HEK293T (cell line): ENCODE measurements at regions not wholly inside any gene's neighbourhood (a gene's known extent, or its start where the extent isn't known, plus 50 kb on each side); places are given as distances from the start of the nearest gene placed in this dataset.
"Not testable (repeated sequence)": the region's sequence is repeated elsewhere in the genome, so short reads cannot be mapped to it uniquely, and the experiment has no call there.

Experiments
- CTCF ChIA-PET: fragments of 350-600 bp; formaldehyde crosslinking; extraction: SDS; loops from one replicate; lab custom pipeline; 2021; ENCODE audit warnings: antibody characterized with exemption, inconsistent platforms; lab: Yijun Ruan, JAX
- POLR2A ChIA-PET: fragments of 350-600 bp; formaldehyde crosslinking; extraction: SDS; loops from one replicate; lab custom pipeline; 2020; ENCODE audit warnings: antibody characterized with exemption, inconsistent platforms; lab: Yijun Ruan, JAX
- DNase-seq: peaks from one replicate; pipeline ENCODE4 v3.0.0; 2012; ENCODE audit warnings: mixed read lengths; ENCODE audit errors: extremely low spot score
- ARNT ChIP-seq: fragments of 450-650 bp; IDR thresholded peaks from 2 replicates; pipeline ENCODE4 v1.6.1; 2017; ENCODE audit warnings: mild to moderate bottlenecking
- BHLHE40 ChIP-seq: fragments of 450-650 bp; IDR thresholded peaks from 2 replicates; pipeline ENCODE4 v1.6.1; 2016; ENCODE audit warnings: mild to moderate bottlenecking, moderate library complexity, borderline replicate concordance
- CTBP1 ChIP-seq: fragments of 450-650 bp; IDR thresholded peaks from 2 replicates; pipeline ENCODE4 v1.6.1; 2016; ENCODE audit warnings: borderline replicate concordance
- ELF4 ChIP-seq: fragments of 450-650 bp; IDR thresholded peaks from 2 replicates; pipeline ENCODE4 v1.6.1; 2017; ENCODE audit warnings: antibody characterized with exemption
- FOXA1 ChIP-seq: fragments of 450-650 bp; IDR thresholded peaks from 2 replicates; pipeline ENCODE4 v1.6.1; 2016; ENCODE audit warnings: mild to moderate bottlenecking
- FOXK2 ChIP-seq: fragments of 450-650 bp; IDR thresholded peaks from 2 replicates; pipeline ENCODE4 v1.6.1; 2016; ENCODE audit warnings: mild to moderate bottlenecking
- FOXM1 ChIP-seq: fragments of 450-650 bp; IDR thresholded peaks from 2 replicates; pipeline ENCODE4 v1.6.1; 2017; ENCODE audit warnings: mild to moderate bottlenecking, borderline replicate concordance
- HDGF ChIP-seq: fragments of 450-650 bp; IDR thresholded peaks from 2 replicates; pipeline ENCODE4 v1.6.1; 2017; ENCODE audit warnings: antibody characterized with exemption, borderline replicate concordance
- L3MBTL2 ChIP-seq: fragments of 450-650 bp; conservative IDR thresholded peaks from 2 replicates; pipeline ENCODE4 v1.6.1; 2016; ENCODE audit warnings: mild to moderate bottlenecking
- LEF1 ChIP-seq: fragments of 450-650 bp; IDR thresholded peaks from 2 replicates; pipeline ENCODE4 v1.6.1; 2017; ENCODE audit warnings: mild to moderate bottlenecking, borderline replicate concordance
- NFRKB ChIP-seq: fragments of 450-650 bp; IDR thresholded peaks from 2 replicates; pipeline ENCODE4 v1.6.1; 2016; ENCODE audit warnings: mild to moderate bottlenecking, moderate library complexity
- SP1 ChIP-seq: fragments of 450-650 bp; IDR thresholded peaks from 2 replicates; pipeline ENCODE4 v1.6.1; 2017
- SUZ12 ChIP-seq: fragments of 450-650 bp; IDR thresholded peaks from 2 replicates; pipeline ENCODE4 v1.6.1; 2016; ENCODE audit warnings: mild to moderate bottlenecking
- TARDBP ChIP-seq: fragments of 450-650 bp; IDR thresholded peaks from 2 replicates; pipeline ENCODE4 v1.6.1; 2016
- ZNF384 ChIP-seq: fragments of 450-650 bp; IDR thresholded peaks from 2 replicates; pipeline ENCODE4 v1.6.1; 2016
- TF ChIP-seq, protein P1 (sequence below): fragments of 450-650 bp; IDR thresholded peaks from 2 replicates; pipeline ENCODE4 v1.6.1; 2016

- no peak for TF ChIP-seq TARDBP
- no peak for TF ChIP-seq ELF4
- no peak for TF ChIP-seq FOXK2
- no peak for TF ChIP-seq HDGF
- no peak for TF ChIP-seq FOXM1
- no peak for TF ChIP-seq SUZ12
- POLR2A ChIA-PET: no interaction called here
- CTCF ChIA-PET: no interaction called here
- no peak for DNase-seq
Measured at GRCh38 chr6:166848979-166849748, 107.2 kb downstream of the RNASET2 start.

DNA sequence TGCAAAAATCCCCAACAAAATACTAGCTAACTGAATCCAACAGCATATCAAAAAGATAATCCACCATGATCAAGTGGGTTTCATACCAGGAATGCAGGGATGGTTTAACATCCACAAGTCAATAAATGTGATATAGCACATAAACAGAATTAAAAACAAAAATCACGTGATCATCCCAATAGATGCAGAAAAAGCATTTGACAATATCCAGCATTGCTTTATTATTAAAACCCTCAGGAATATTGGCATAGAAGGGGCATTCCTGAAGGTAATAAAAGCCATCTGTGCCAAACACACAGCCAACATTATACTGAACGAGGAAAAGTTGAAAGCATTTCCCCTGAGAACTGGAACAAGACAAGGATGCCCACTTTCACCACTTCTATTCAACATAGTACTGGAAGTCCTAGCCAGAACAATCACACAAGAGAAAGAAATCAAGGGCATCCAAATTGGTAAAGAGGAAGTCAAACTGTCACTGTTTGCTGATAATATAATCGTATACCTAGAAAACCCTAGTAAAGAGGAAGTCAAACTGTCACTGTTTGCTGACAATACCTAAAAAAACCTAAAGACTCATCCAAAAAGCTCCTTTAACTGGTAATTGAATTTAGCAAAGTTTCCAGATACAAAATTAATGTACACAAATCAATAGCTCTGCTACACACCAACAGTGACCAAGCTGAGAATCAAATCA, 109.8 kb downstream of the RNASET2 start:
- CTCF ChIA-PET, DNase-seq, POLR2A ChIA-PET: not testable (repeated sequence)

- CTCF ChIA-PET: no interaction called here
- no peak for DNase-seq
- TF ChIP-seq TARDBP (no peak), ARNT (no peak), BHLHE40 (no peak), ZNF384 (no peak), L3MBTL2 (no peak), SP1 (no peak), SUZ12 (no peak), CTBP1 (no peak), NFRKB (no peak), FOXM1 (no peak), HDGF (no peak)
- TF ChIP-seq, protein P1, sequence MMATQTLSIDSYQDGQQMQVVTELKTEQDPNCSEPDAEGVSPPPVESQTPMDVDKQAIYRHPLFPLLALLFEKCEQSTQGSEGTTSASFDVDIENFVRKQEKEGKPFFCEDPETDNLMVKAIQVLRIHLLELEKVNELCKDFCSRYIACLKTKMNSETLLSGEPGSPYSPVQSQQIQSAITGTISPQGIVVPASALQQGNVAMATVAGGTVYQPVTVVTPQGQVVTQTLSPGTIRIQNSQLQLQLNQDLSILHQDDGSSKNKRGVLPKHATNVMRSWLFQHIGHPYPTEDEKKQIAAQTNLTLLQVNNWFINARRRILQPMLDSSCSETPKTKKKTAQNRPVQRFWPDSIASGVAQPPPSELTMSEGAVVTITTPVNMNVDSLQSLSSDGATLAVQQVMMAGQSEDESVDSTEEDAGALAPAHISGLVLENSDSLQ: no peak
- POLR2A ChIA-PET: no interaction called here
Measured at GRCh38 chr6:166842607-166843006, 113.7 kb downstream of the RNASET2 start.

GRCh38 chr6:166841216-166841615, 115.1 kb downstream of the RNASET2 start:
- CTCF ChIA-PET: no interaction called here
- TF ChIP-seq FOXA1 (no peak), CTBP1 (no peak), ZNF384 (no peak), TARDBP (no peak), NFRKB (no peak), BHLHE40 (no peak), SUZ12 (no peak)
- TF ChIP-seq, protein P1: no peak
- POLR2A ChIA-PET: no interaction called here
- DNase-seq: no peak

- POLR2A ChIA-PET: no interaction called here
Measured at GRCh38 chr6:166839569-166839968, 116.8 kb downstream of the RNASET2 start.

GRCh38 chr6:166838987-166839386, 117.4 kb downstream of the RNASET2 start:
- CTCF ChIA-PET: no interaction called here
- DNase-seq: no peak
- no peak for TF ChIP-seq NFRKB
- no peak for TF ChIP-seq LEF1
- no peak for TF ChIP-seq ELF4
- no peak for TF ChIP-seq FOXM1
- no peak for TF ChIP-seq BHLHE40
- TF ChIP-seq SUZ12: no peak
- TF ChIP-seq SP1: no peak
- no peak for TF ChIP-seq ZNF384
- no peak for TF ChIP-seq FOXA1
- POLR2A ChIA-PET: no interaction called here

More at GRCh38 chr6:166839569-166839968, 116.8 kb downstream of the RNASET2 start:
- CTCF ChIA-PET: no interaction called here
- no peak for TF ChIP-seq FOXK2
- TF ChIP-seq ELF4: no peak
- TF ChIP-seq BHLHE40: no peak
- TF ChIP-seq LEF1: no peak
- TF ChIP-seq FOXM1: no peak
- no peak for DNase-seq

- no peak for TF ChIP-seq ELF4
- no peak for DNase-seq
- ChIA-PET POLR2A (no interaction called here), CTCF (no interaction called here)
Measured at GRCh38 chr6:166836785-166837718, 119.3 kb downstream of the RNASET2 start.
